IMR-90 (cell line): ENCODE measurements at regions not wholly inside any gene's neighbourhood (a gene's known extent, or its start where the extent isn't known, plus 50 kb on each side); places are given as distances from the start of the nearest gene placed in this dataset.

Source experiments
- ATAC-seq: fragments of 200-7000 bp; cut with Tn5 transposase; 2 replicates; pipeline ENCODE4 v1.9.1; 2020; ENCODE audit warnings: low read depth, mild to moderate bottlenecking, moderate library complexity
- BruUV-seq: library from RNA; stranded (reverse); fragments of 400-500 nt; replicated peaks from 2 replicates; lab custom pipeline; 2021; lab: Mats Ljungman, UMichigan
- CTCF ChIA-PET: fragments of 300-600 bp; formaldehyde crosslinking; extraction: SDS; loops from one replicate; lab custom pipeline; 2021; ENCODE audit warnings: antibody characterized with exemption; lab: Yijun Ruan, JAX
- POLR2A ChIA-PET: fragments of 300-600 bp; sonication (Branson Sonifier 250); formaldehyde crosslinking; loops from one replicate; lab custom pipeline; 2022; ENCODE audit warnings: antibody characterized with exemption; ENCODE audit not compliant: unreplicated experiment; lab: Charles Lee
- DNase-seq: peaks from one replicate; pipeline ENCODE4 v3.0.0; 2013
- H2AFZ ChIP-seq: replicated peaks from 2 replicates; pipeline ENCODE3; 2013; ENCODE audit warnings: low read length, mild to moderate bottlenecking; ENCODE audit not compliant: poor library complexity
- H2AK5ac ChIP-seq: 2 replicates; pipeline ENCODE4 v1.6.1; 2013; ENCODE audit warnings: low read depth, low read length, inconsistent platforms
- H2AK9ac ChIP-seq: replicated peaks from 2 replicates; pipeline ENCODE3; 2013; ENCODE audit warnings: mild to moderate bottlenecking, low read depth, low read length, moderate library complexity; ENCODE audit not compliant: poor library complexity
- H2BK120ac ChIP-seq: 2 replicates; pipeline ENCODE4 v1.6.1; 2013; ENCODE audit warnings: low read depth, low read length, inconsistent platforms
- H2BK15ac ChIP-seq: 3 replicates; pipeline ENCODE4 v1.6.1; 2013; ENCODE audit warnings: low read depth, low read length, inconsistent platforms
- H2BK20ac ChIP-seq: 2 replicates; pipeline ENCODE4 v1.6.1; 2013; ENCODE audit warnings: low read depth, mild to moderate bottlenecking, inconsistent platforms, low read length, moderate library complexity
- H2BK5ac ChIP-seq: 2 replicates; pipeline ENCODE4 v1.6.1; 2013; ENCODE audit warnings: mild to moderate bottlenecking, low read depth, low read length, inconsistent platforms; ENCODE audit not compliant: poor library complexity, severe bottlenecking
- H3K14ac ChIP-seq: replicated peaks from 2 replicates; pipeline ENCODE4 v1.6.1; 2013; ENCODE audit warnings: low read depth, low read length, inconsistent platforms
- H3K18ac ChIP-seq: 2 replicates; pipeline ENCODE4 v1.6.1; 2013; ENCODE audit warnings: low read depth, low read length, control low read depth
- H3K23ac ChIP-seq: 2 replicates; pipeline ENCODE4 v1.6.1; 2013; ENCODE audit warnings: low read depth, low read length, inconsistent platforms
- H3K27ac ChIP-seq: 2 replicates; pipeline ENCODE4 v1.5.1; 2013; ENCODE audit warnings: mild to moderate bottlenecking, control low read depth, low read length; ENCODE audit not compliant: insufficient read depth
- H3K27me3 ChIP-seq: 2 replicates; pipeline ENCODE4 v1.6.1; 2013; ENCODE audit warnings: low read length; ENCODE audit not compliant: control insufficient read depth, insufficient read depth
- H3K36me3 ChIP-seq: 2 replicates; pipeline ENCODE4 v1.6.1; 2013; ENCODE audit warnings: low read length, mixed read lengths; ENCODE audit not compliant: control insufficient read depth, insufficient read depth
- H3K4ac ChIP-seq: 2 replicates; pipeline ENCODE4 v1.6.1; 2013; ENCODE audit warnings: low read depth, low read length, inconsistent platforms
- H3K4me1 ChIP-seq: 2 replicates; pipeline ENCODE4 v1.6.1; 2013; ENCODE audit warnings: low read length, mixed read lengths; ENCODE audit not compliant: control insufficient read depth, insufficient read depth
- H3K4me2 ChIP-seq: 2 replicates; pipeline ENCODE4 v1.6.1; 2013; ENCODE audit warnings: low read depth, mild to moderate bottlenecking, control low read depth, low read length, moderate library complexity
- H3K4me3 ChIP-seq: 2 replicates; pipeline ENCODE4 v1.5.1; 2013; ENCODE audit warnings: low read depth, mild to moderate bottlenecking, control low read depth, low read length, moderate library complexity; ENCODE audit not compliant: insufficient read depth
- H3K56ac ChIP-seq: 2 replicates; pipeline ENCODE4 v1.6.1; 2013; ENCODE audit warnings: low read length, inconsistent platforms; ENCODE audit not compliant: insufficient read depth; ENCODE audit errors: extremely low read depth
- H3K79me1 ChIP-seq, 2 experiments: 2 replicates each; pipeline ENCODE4 v1.6.1; 2013; ENCODE audit warnings: low read length in 2 of 2, inconsistent platforms in 1 of 2, low read depth in 1 of 2
- H3K9ac ChIP-seq: 2 replicates; pipeline ENCODE4 v1.6.1; 2013; ENCODE audit warnings: low read depth, low read length, control low read depth
- H3K9me1 ChIP-seq: 2 replicates; pipeline ENCODE4 v1.6.1; 2013; ENCODE audit warnings: low read length, inconsistent platforms; ENCODE audit not compliant: insufficient read depth
- H3K9me3 ChIP-seq: 2 replicates; pipeline ENCODE4 v1.6.1; 2013; ENCODE audit warnings: low read length; ENCODE audit not compliant: control insufficient read depth, insufficient read depth
- H4K20me1 ChIP-seq: 2 replicates; pipeline ENCODE4 v1.6.1; 2013; ENCODE audit warnings: low read length, inconsistent platforms; ENCODE audit not compliant: insufficient read depth
- H4K5ac ChIP-seq: 2 replicates; pipeline ENCODE4 v1.6.1; 2013; ENCODE audit warnings: mild to moderate bottlenecking, low read depth, low read length, control low read depth
- H4K8ac ChIP-seq, 2 experiments: 2 replicates each; pipeline ENCODE4 v1.6.1; 2013; ENCODE audit warnings: low read depth in 2 of 2, low read length in 2 of 2, control low read depth in 1 of 2, inconsistent platforms in 1 of 2
- H4K91ac ChIP-seq: 2 replicates; pipeline ENCODE4 v1.6.1; 2013; ENCODE audit warnings: low read depth, low read length, inconsistent platforms; ENCODE audit not compliant: insufficient read depth
- BHLHE40 ChIP-seq: fragments of 150-350 bp; IDR thresholded peaks from 2 replicates; pipeline ENCODE4 v1.6.1; 2016; ENCODE audit warnings: mild to moderate bottlenecking, low read depth, low read length
- CEBPB ChIP-seq: IDR thresholded peaks from 2 replicates; pipeline ENCODE4 v1.6.1; 2012; ENCODE audit warnings: low read depth, low read length, improper control_type of control experiment
- MXI1 ChIP-seq: IDR thresholded peaks from 2 replicates; pipeline ENCODE4 v1.6.1; 2012; ENCODE audit warnings: low read depth, mild to moderate bottlenecking, low read length, moderate library complexity, borderline replicate concordance
- RFX5 ChIP-seq: IDR thresholded peaks from 2 replicates; pipeline ENCODE4 v1.8.0; 2012; ENCODE audit warnings: low read depth, mild to moderate bottlenecking, low read length, moderate library complexity
- WGBS, 2 experiments: methylation state at CpG; one replicate each; pipeline versions ENCODE4 v1.1.5 to v1.1.7; 2013; ENCODE audit warnings: missing lambda C conversion rate in 2 of 2; ENCODE audit not compliant: insufficient read length in 1 of 2; ENCODE audit errors: extremely low coverage in 2 of 2; 5-methylcytosine and 5-hydroxymethylcytosine counted together
- dilution Hi-C: fragments of 300-500 bp; cut with HindIII; formaldehyde crosslinking; loops from one replicate; pipeline ENCODE4 v1.14.3; 2018; ENCODE audit warnings: low sequenced_read_pairs; ENCODE audit not compliant: unreplicated experiment
- in situ Hi-C: fragments of 300-500 bp; cut with MboI; formaldehyde crosslinking; loops from 3 replicates; pipeline ENCODE4 v1.14.3; 2019; ENCODE audit warnings: low sequenced_read_pairs, inconsistent platforms, mixed read lengths
- intact Hi-C: fragments of 100-400 bp; cut with micrococcal nuclease; formaldehyde crosslinking; loops from 2 replicates; pipeline ENCODE4 v1.10.0; 2022
- TF ChIP-seq, protein P1 (sequence below): conservative IDR thresholded peaks from 2 replicates; pipeline ENCODE4 v1.5.1; 2012; ENCODE audit warnings: mild to moderate bottlenecking, low read depth, low read length, improper control_type of control experiment
- TF ChIP-seq, protein P2 (sequence below): fragments of 150-350 bp; IDR thresholded peaks from 2 replicates; pipeline ENCODE4 v1.6.1; 2016; ENCODE audit warnings: low read depth, mild to moderate bottlenecking, low read length, moderate library complexity, borderline replicate concordance

DNA sequence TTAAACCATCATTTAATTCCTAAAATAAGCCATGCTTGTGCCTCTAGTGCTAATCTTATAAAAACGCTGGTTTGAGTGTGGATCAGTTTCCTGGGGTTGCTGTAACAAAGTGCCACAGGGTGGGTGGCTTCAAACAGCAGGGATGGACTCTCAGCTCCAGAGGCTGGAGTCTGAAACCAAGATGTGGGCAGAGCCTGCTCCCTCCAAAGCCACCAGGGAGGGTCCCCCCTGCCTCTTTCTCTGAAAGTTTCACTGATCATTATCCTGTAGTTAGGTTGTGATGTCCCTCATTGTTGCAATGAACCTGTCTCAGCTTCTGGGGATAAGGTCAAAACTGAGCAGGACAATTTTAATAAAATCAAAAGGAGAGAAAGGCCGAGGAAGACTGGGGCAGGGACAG, 251.9 kb upstream of the TCERG1L start:
- WGBS, 2 experiments = no CpG with 5 or more reads among the region's 2 CpGs
- no TSS peak for BruUV-seq
- ATAC-seq = no peak
- Histone ChIP-seq H2BK120ac (no peak overlapping the region), H3K23ac (no peak overlapping the region), H3K36me3 (no peaks in the 10 kb centered on the region), H2AFZ (no peak overlapping the region), H3K79me1 (no peaks in the 10 kb centered on the region), H3K14ac (no peak overlapping the region), H4K5ac (no peak overlapping the region), H2BK5ac (no peak overlapping the region), H2AK5ac (no peak overlapping the region), H3K18ac (no peak overlapping the region), H4K8ac (no peak overlapping the region), H4K91ac (no peak overlapping the region), H2BK15ac (no peak overlapping the region), H2AK9ac (no peak overlapping the region), H3K56ac (no peak overlapping the region), H3K4me1 (no peaks in the 10 kb centered on the region), H3K9me1 (no peaks in the 10 kb centered on the region), H2BK20ac (no peak overlapping the region), H3K4ac (no peak overlapping the region), H3K27ac (no peak overlapping the region), H3K9me3 (peaks cover 41% of the 10 kb centered on the region), H3K9ac (no peak overlapping the region), H3K4me3 (no peak overlapping the region), H3K27me3 (no peaks in the 10 kb centered on the region), H4K20me1 (no peaks in the 10 kb centered on the region), H3K4me2 (no peak overlapping the region)
- in situ Hi-C loops (no loop called here), dilution Hi-C loops (no loop called here), intact Hi-C loops (no loop called here)
- TF ChIP-seq, protein P1, sequence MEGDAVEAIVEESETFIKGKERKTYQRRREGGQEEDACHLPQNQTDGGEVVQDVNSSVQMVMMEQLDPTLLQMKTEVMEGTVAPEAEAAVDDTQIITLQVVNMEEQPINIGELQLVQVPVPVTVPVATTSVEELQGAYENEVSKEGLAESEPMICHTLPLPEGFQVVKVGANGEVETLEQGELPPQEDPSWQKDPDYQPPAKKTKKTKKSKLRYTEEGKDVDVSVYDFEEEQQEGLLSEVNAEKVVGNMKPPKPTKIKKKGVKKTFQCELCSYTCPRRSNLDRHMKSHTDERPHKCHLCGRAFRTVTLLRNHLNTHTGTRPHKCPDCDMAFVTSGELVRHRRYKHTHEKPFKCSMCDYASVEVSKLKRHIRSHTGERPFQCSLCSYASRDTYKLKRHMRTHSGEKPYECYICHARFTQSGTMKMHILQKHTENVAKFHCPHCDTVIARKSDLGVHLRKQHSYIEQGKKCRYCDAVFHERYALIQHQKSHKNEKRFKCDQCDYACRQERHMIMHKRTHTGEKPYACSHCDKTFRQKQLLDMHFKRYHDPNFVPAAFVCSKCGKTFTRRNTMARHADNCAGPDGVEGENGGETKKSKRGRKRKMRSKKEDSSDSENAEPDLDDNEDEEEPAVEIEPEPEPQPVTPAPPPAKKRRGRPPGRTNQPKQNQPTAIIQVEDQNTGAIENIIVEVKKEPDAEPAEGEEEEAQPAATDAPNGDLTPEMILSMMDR = no peak
- TF ChIP-seq MXI1 (no peak), RFX5 (no peak), CEBPB (no peak), BHLHE40 (no peak)
- TF ChIP-seq, protein P2, sequence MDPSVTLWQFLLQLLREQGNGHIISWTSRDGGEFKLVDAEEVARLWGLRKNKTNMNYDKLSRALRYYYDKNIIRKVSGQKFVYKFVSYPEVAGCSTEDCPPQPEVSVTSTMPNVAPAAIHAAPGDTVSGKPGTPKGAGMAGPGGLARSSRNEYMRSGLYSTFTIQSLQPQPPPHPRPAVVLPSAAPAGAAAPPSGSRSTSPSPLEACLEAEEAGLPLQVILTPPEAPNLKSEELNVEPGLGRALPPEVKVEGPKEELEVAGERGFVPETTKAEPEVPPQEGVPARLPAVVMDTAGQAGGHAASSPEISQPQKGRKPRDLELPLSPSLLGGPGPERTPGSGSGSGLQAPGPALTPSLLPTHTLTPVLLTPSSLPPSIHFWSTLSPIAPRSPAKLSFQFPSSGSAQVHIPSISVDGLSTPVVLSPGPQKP = no peak
- ChIA-PET POLR2A (no interaction called here), CTCF (no interaction called here)
- no peak for DNase-seq
